ENCODE measurements at regions not wholly inside any gene's neighbourhood (a gene's known extent, or its start where the extent isn't known, plus 50 kb on each side); places are given as distances from the start of the nearest gene placed in this dataset.

GRCh38 chr17:6323626-6324356, 111.1 kb downstream of the AIPL1 start:
- no peak for DNase-seq

- no peak for DNase-seq
Measured at GRCh38 chr17:6322316-6322715, 112.6 kb downstream of the AIPL1 start.

- no peak for DNase-seq
Measured at GRCh38 chr17:6314311-6314710, 120.6 kb downstream of the AIPL1 start.

GRCh38 chr17:6313835-6314234, 121.1 kb downstream of the AIPL1 start:
- DNase-seq: no peak

- no peak for DNase-seq
Measured at GRCh38 chr17:6306820-6307219, 128.1 kb downstream of the AIPL1 start.

- no peak for DNase-seq
Measured at GRCh38 chr17:6305613-6306360, 129.1 kb downstream of the AIPL1 start.

GRCh38 chr17:6304894-6305612, 129.9 kb downstream of the AIPL1 start:
- DNase-seq: no peak

GRCh38 chr17:6303664-6304063, 131.3 kb downstream of the AIPL1 start:
- peak; percentile 20 to 22 for DNase-seq

- DNase-seq: no peak
Measured at GRCh38 chr17:6299275-6299674, 135.6 kb downstream of the AIPL1 start.

GRCh38 chr17:6297960-6298359, 137.0 kb downstream of the AIPL1 start:
- DNase-seq: no peak

- no peak for DNase-seq
Measured at GRCh38 chr17:6297119-6297518, 137.8 kb downstream of the AIPL1 start.

- no peak for DNase-seq
Measured at GRCh38 chr17:6290488-6291196, 144.3 kb downstream of the AIPL1 start.

GRCh38 chr17:6286233-6286632, 148.7 kb downstream of the AIPL1 start:
- DNase-seq: peak in 1 of 2 donors; percentile 3

GRCh38 chr17:6285486-6285885, 149.4 kb downstream of the AIPL1 start:
- DNase-seq: no peak

GRCh38 chr17:6279659-6280058, 155.3 kb downstream of the AIPL1 start:
- peak in 1 of 2 donors; percentile 3 for DNase-seq

- no peak for DNase-seq
Measured at GRCh38 chr17:6278376-6278775, 156.5 kb downstream of the AIPL1 start.

- DNase-seq: no peak
Measured at GRCh38 chr17:6276711-6277110, 158.2 kb downstream of the AIPL1 start.

- DNase-seq: no peak
Measured at GRCh38 chr17:6274310-6274709, 160.6 kb downstream of the AIPL1 start.

- peak; percentile 26 to 40 for DNase-seq
Measured at GRCh38 chr17:6269478-6269877, 165.4 kb downstream of the AIPL1 start.

GRCh38 chr17:6261466-6261865, 173.5 kb downstream of the AIPL1 start:
- DNase-seq: no peak

GRCh38 chr17:6259899-6260298, 175.0 kb downstream of the AIPL1 start:
- DNase-seq: no peak

- no peak for DNase-seq
Measured at GRCh38 chr17:6257336-6257735, 177.6 kb downstream of the AIPL1 start.

- no peak for DNase-seq
Measured at GRCh38 chr17:6255322-6255721, 179.6 kb downstream of the AIPL1 start.
